Right lobe of liver (tissue), 4 donors: ENCODE measurements at regions not wholly inside any gene's neighbourhood (a gene's known extent, or its start where the extent isn't known, plus 50 kb on each side); places are given as distances from the start of the nearest gene placed in this dataset.

Source experiments
- CTCF ChIP-seq, 4 donors: fragments of 200-600 bp in 3 of 4; fragments of 450-650 bp in 1 of 4; IDR thresholded peaks; one replicate each; pipeline versions ENCODE4 v1.5.1 to v1.8.0; 2016 to 2022; ENCODE audit warnings: antibody characterized with exemption in 4 of 4, mild to moderate bottlenecking in 2 of 4
- POLR2A ChIP-seq: fragments of 450-650 bp; IDR thresholded peaks from one replicate; pipeline ENCODE4 v1.6.1; 2017; ENCODE audit warnings: antibody characterized with exemption, mild to moderate bottlenecking
- donor health status: DM: no; HTN: no; CAD: no.
- donor health status: DM: no; HTN: no; CAD: no.
- donor health status: DM: no; HTN: yes; CAD: no.

- TF ChIP-seq CTCF (IDR thresholded peaks at IDR 0.05) (no peak), POLR2A (no peak)
These were observed 173.0 kb upstream of the NWD2 start for GRCh38 chr4:37071576-37071975.
